ENCODE measurements at regions not wholly inside any gene's neighbourhood (a gene's known extent, or its start where the extent isn't known, plus 50 kb on each side); places are given as distances from the start of the nearest gene placed in this dataset.

DNA sequence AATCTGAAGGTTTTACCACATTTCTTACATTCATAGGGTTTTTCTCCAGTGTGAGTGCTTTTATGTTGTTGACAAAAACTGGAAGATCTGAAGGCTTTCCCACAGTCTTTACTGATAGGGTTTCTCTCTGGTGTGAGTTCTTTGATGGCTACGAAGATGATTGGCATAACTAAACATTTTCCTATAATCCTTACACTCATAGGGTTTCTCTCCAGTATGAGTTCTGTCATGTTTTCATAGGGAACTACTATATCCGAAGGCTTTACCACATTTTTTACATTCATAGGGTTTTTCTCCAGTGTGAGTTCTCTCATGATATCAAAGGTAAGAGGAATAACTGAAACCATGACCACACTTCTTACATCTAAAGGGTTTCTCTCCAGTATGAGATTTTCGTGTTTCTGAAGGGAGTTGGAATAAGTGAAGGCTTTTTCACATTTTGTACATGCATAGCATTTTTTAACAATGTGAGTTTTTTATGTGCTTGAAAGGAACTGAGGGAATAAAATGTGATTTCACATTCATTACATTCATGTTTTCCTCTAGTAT lies 1987.7 kb downstream of the TP53TG3F start:
- no peaks in the 10 kb centered on the region for H3K27me3 ChIP-seq (ENCODE audit: insufficient read depth, low read depth, severe bottlenecking)
- peaks cover 11% of the 10 kb centered on the region for H3K9me3 ChIP-seq (ENCODE audit: severe bottlenecking)
- DNase-seq: no peak
- H3K4me3 ChIP-seq (ENCODE audit: low read depth, low read length): no peak overlapping the region
- no peaks in the 10 kb centered on the region for H3K36me3 ChIP-seq
- no peak for TF ChIP-seq CTCF (IDR thresholded peaks at IDR 0.05; ENCODE audit: low read depth, low read length)
- no peak overlapping the region for H3K27ac ChIP-seq

- H3K27ac ChIP-seq: no peak overlapping the region
- no peak for TF ChIP-seq CTCF (IDR thresholded peaks at IDR 0.05; ENCODE audit: low read depth, low read length)
- DNase-seq: no peak
- H3K36me3 ChIP-seq: no peaks in the 10 kb centered on the region
- H3K27me3 ChIP-seq (ENCODE audit: insufficient read depth, low read depth, severe bottlenecking): no peaks in the 10 kb centered on the region
- peaks cover 11% of the 10 kb centered on the region for H3K9me3 ChIP-seq (ENCODE audit: severe bottlenecking)
- H3K4me3 ChIP-seq (ENCODE audit: low read depth, low read length): no peak overlapping the region
Observed at GRCh38 chr16:35449663-35450062, 1990.3 kb downstream of the TP53TG3F start.

DNA sequence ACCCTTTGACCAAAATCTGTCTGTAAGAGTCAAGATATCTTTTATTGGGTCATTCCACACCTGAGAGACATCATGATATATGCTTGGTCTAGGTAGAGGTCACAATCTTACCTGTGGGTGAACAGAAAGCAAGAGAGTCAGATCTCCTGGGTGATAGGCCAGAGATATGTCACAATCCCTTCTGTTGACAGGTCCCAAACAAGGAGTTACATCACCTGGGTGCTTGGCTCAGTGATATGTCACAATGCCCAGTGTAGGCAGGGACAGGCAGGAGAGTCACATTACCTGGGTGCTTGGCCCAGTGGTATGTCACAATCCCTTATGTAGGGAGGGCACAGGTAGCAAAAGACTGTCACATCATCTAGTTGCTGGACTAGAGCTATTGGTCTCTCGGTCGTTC lies 1991.2 kb downstream of the TP53TG3F start:
- DNase-seq: no peak
- Histone ChIP-seq H3K27me3 (ENCODE audit: insufficient read depth, low read depth, severe bottlenecking) (no peaks in the 10 kb centered on the region), H3K9me3 (ENCODE audit: severe bottlenecking) (peaks cover 11% of the 10 kb centered on the region), H3K4me3 (ENCODE audit: low read depth, low read length) (no peak overlapping the region), H3K27ac (no peak overlapping the region), H3K36me3 (no peaks in the 10 kb centered on the region)
- TF ChIP-seq CTCF (IDR thresholded peaks at IDR 0.05; ENCODE audit: low read depth, low read length): no peak

DNA sequence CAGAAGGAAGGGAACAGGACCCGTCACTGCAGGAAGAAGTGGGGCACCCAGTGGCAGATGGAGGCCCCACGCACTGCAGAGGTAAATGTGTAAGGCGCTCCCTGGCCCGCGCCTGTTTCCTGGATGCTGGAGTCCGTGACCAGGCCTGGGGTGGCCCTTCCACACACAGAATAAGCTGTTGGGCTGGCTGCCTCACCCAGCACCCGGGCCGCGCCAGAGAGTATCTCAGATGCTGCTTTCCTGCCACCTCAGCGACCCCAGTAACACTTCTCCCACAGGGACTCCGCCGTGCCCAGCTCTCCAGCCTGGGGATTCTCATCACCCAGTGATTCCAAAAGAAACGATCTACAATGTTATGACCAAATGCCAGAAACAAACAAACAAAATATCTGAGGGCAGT lies 1993.1 kb downstream of the TP53TG3F start:
- Histone ChIP-seq H3K27me3 (ENCODE audit: insufficient read depth, low read depth, severe bottlenecking) (no peaks in the 10 kb centered on the region), H3K27ac (no peak overlapping the region), H3K9me3 (ENCODE audit: severe bottlenecking) (peaks cover 10% of the 10 kb centered on the region), H3K36me3 (no peaks in the 10 kb centered on the region), H3K4me3 (ENCODE audit: low read depth, low read length) (no peak overlapping the region)
- no peak for DNase-seq
- TF ChIP-seq CTCF (IDR thresholded peaks at IDR 0.05; ENCODE audit: low read depth, low read length): no peak

- H3K9me3 ChIP-seq (ENCODE audit: severe bottlenecking): peaks cover 2% of the 10 kb centered on the region
Observed at GRCh38 chr16:35463358-35463757, 2003.9 kb downstream of the TP53TG3F start.

More at GRCh38 chr16:35463358-35463757, 2003.9 kb downstream of the TP53TG3F start:
- DNase-seq: no peak
- TF ChIP-seq CTCF (IDR thresholded peaks at IDR 0.05; ENCODE audit: low read depth, low read length): no peak
- Histone ChIP-seq H3K27ac (no peak overlapping the region), H3K36me3 (no peaks in the 10 kb centered on the region), H3K4me3 (ENCODE audit: low read depth, low read length) (no peak overlapping the region), H3K27me3 (ENCODE audit: insufficient read depth, low read depth, severe bottlenecking) (no peaks in the 10 kb centered on the region)

Data from WERI-Rb-1 (cell line).